ENCODE measurements at regions not wholly inside any gene's neighbourhood (a gene's known extent, or its start where the extent isn't known, plus 50 kb on each side); places are given as distances from the start of the nearest gene placed in this dataset.

DNA sequence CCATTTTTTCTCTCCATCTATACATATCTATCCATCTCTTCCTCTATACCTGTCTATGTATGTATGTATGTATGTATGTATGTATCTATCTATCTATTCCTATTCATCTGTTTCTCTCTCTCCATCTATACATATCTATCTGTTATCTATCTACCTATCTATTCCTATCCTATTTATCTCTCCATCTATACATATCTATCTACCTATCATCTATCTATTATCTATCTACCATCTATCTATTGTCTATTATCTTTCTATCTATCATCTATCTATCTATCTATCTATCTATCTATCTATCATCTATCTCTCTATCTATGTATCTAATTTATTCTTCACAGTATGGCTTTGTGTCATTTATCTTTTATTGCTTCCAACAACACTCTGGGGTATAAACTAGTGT lies 1124.4 kb downstream of the TYW1 start:
- peaks cover 8% of the 10 kb centered on the region; the same call in 1 of the 2 replicates for H3K9me3 ChIP-seq (ENCODE audit: insufficient read depth, low read depth, low read length)
- H3K9me2 ChIP-seq (replicated peaks; ENCODE audit: low read depth, low read length), result no peaks in the 10 kb centered on the region
- no peak for TF ChIP-seq EZH2phosphoT487 (IDR thresholded peaks at IDR 0.05; ENCODE audit: borderline replicate concordance)
- TF ChIP-seq, protein P1, sequence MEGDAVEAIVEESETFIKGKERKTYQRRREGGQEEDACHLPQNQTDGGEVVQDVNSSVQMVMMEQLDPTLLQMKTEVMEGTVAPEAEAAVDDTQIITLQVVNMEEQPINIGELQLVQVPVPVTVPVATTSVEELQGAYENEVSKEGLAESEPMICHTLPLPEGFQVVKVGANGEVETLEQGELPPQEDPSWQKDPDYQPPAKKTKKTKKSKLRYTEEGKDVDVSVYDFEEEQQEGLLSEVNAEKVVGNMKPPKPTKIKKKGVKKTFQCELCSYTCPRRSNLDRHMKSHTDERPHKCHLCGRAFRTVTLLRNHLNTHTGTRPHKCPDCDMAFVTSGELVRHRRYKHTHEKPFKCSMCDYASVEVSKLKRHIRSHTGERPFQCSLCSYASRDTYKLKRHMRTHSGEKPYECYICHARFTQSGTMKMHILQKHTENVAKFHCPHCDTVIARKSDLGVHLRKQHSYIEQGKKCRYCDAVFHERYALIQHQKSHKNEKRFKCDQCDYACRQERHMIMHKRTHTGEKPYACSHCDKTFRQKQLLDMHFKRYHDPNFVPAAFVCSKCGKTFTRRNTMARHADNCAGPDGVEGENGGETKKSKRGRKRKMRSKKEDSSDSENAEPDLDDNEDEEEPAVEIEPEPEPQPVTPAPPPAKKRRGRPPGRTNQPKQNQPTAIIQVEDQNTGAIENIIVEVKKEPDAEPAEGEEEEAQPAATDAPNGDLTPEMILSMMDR (conservative IDR thresholded peaks at IDR 0.05; ENCODE audit: low read length), result no peak
- no peak overlapping the region for H3K4me2 ChIP-seq (ENCODE audit: low read depth, low read length, poor library complexity, severe bottlenecking)
- H2AFZ ChIP-seq (ENCODE audit: low read length), result no peak overlapping the region
- no peaks in the 10 kb centered on the region for H4K20me1 ChIP-seq (ENCODE audit: insufficient read depth, low read length, poor library complexity, severe bottlenecking)
- H3K9ac ChIP-seq (ENCODE audit: low read depth, low read length, poor library complexity, severe bottlenecking), result no peak overlapping the region
- H3K4me1 ChIP-seq (ENCODE audit: insufficient read depth, low read length, poor library complexity, severe bottlenecking), result no peaks in the 10 kb centered on the region
- no peaks in the 10 kb centered on the region for H3K27me3 ChIP-seq (ENCODE audit: insufficient read depth, low read length, poor library complexity, severe bottlenecking)
- H3K36me3 ChIP-seq (ENCODE audit: insufficient read depth, low read length), result no peaks in the 10 kb centered on the region
- no peak overlapping the region for H3K4me3 ChIP-seq (ENCODE audit: low read length, poor library complexity, severe bottlenecking)
- no peaks in the 10 kb centered on the region for H3F3A ChIP-seq (ENCODE audit: low read depth)
- no peaks in the 10 kb centered on the region for H3K79me2 ChIP-seq (ENCODE audit: insufficient read depth, low read length)

DNA sequence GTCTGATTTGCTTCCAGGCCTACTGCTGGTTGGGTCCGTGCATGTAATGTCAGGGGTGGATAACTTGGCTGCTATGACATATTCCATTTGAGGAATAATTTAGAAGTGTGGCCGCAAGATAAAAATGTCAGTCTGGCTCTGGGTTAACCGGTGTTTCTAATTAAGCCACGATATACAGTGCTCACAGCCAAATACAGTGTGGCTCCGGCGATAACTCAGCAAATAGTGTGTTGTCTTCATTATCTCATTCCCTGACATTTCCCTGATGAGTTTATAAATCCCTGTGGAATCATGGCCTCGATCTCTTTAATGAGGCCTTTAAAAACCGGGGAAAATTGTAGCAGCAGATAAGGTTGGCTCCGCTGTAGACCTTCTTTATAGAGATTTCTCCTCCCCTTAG lies 1125.0 kb downstream of the TYW1 start:
- Histone ChIP-seq H4K20me1 (ENCODE audit: insufficient read depth, low read length, poor library complexity, severe bottlenecking) (no peaks in the 10 kb centered on the region), H3K36me3 (ENCODE audit: insufficient read depth, low read length) (no peaks in the 10 kb centered on the region), H3K9me2 (replicated peaks; ENCODE audit: low read depth, low read length) (no peaks in the 10 kb centered on the region), H3F3A (ENCODE audit: low read depth) (no peaks in the 10 kb centered on the region), H3K4me1 (ENCODE audit: insufficient read depth, low read length, poor library complexity, severe bottlenecking) (no peaks in the 10 kb centered on the region), H3K9me3 (ENCODE audit: insufficient read depth, low read depth, low read length) (peaks cover 8% of the 10 kb centered on the region; the same call in 1 of the 2 replicates), H3K4me2 (ENCODE audit: low read depth, low read length, poor library complexity, severe bottlenecking) (no peak overlapping the region), H2AFZ (ENCODE audit: low read length) (no peak overlapping the region), H3K27me3 (ENCODE audit: insufficient read depth, low read length, poor library complexity, severe bottlenecking) (no peaks in the 10 kb centered on the region), H3K9ac (ENCODE audit: low read depth, low read length, poor library complexity, severe bottlenecking) (no peak overlapping the region), H3K79me2 (ENCODE audit: insufficient read depth, low read length) (no peaks in the 10 kb centered on the region), H3K4me3 (ENCODE audit: low read length, poor library complexity, severe bottlenecking) (no peak overlapping the region)
- TF ChIP-seq, protein P1 (conservative IDR thresholded peaks at IDR 0.05; ENCODE audit: low read length), result no peak
- no peak for TF ChIP-seq EZH2phosphoT487 (IDR thresholded peaks at IDR 0.05; ENCODE audit: borderline replicate concordance)

DNA sequence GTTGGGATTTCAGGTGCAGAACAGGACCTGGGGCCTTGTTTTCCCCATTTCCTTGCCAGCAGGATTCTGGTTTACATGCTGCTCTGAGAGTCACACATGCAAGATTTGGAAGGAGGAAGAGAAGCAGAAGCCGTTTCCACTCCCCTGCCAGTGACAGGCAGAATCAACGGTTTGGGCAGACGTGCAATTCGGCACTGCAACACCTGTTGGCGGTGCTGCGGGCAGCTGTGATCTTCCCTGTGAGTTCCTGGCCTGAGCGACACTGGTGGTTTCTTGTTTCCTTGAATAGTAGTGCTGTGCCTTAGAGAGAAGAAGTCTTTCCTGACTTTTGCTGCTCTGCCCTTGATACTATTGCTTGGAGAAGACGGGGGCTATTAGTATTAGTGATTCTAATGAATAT lies 1126.2 kb downstream of the TYW1 start:
- Histone ChIP-seq H3K9ac (ENCODE audit: low read depth, low read length, poor library complexity, severe bottlenecking) (no peak overlapping the region), H2AFZ (ENCODE audit: low read length) (no peak overlapping the region), H3K9me2 (replicated peaks; ENCODE audit: low read depth, low read length) (no peaks in the 10 kb centered on the region), H3K4me3 (ENCODE audit: low read length, poor library complexity, severe bottlenecking) (no peak overlapping the region), H4K20me1 (ENCODE audit: insufficient read depth, low read length, poor library complexity, severe bottlenecking) (no peaks in the 10 kb centered on the region), H3K27me3 (ENCODE audit: insufficient read depth, low read length, poor library complexity, severe bottlenecking) (no peaks in the 10 kb centered on the region), H3K4me1 (ENCODE audit: insufficient read depth, low read length, poor library complexity, severe bottlenecking) (no peaks in the 10 kb centered on the region), H3K79me2 (ENCODE audit: insufficient read depth, low read length) (no peaks in the 10 kb centered on the region), H3F3A (ENCODE audit: low read depth) (no peaks in the 10 kb centered on the region), H3K36me3 (ENCODE audit: insufficient read depth, low read length) (no peaks in the 10 kb centered on the region), H3K9me3 (ENCODE audit: insufficient read depth, low read depth, low read length) (peaks cover 8% of the 10 kb centered on the region; the same call in 1 of the 2 replicates), H3K4me2 (ENCODE audit: low read depth, low read length, poor library complexity, severe bottlenecking) (no peak overlapping the region)
- TF ChIP-seq EZH2phosphoT487 (IDR thresholded peaks at IDR 0.05; ENCODE audit: borderline replicate concordance), result no peak
- TF ChIP-seq, protein P1 (conservative IDR thresholded peaks at IDR 0.05; ENCODE audit: low read length), result no peak
